ENCODE measurements at regions not wholly inside any gene's neighbourhood (a gene's known extent, or its start where the extent isn't known, plus 50 kb on each side); places are given as distances from the start of the nearest gene placed in this dataset.

- TF ChIP-seq CTCF (IDR thresholded peaks at IDR 0.05; ENCODE audit: insufficient read depth, low read length, poor library complexity, severe bottlenecking), result peak; percentile 17
- no peak for TF ChIP-seq EZH2phosphoT487 (conservative IDR thresholded peaks at IDR 0.05; ENCODE audit: low read length)
Measured at GRCh38 chr3:481680-482079, 285.1 kb downstream of the CHL1 start.
